Keratinocyte (primary cell): ENCODE measurements at regions not wholly inside any gene's neighbourhood (a gene's known extent, or its start where the extent isn't known, plus 50 kb on each side); places are given as distances from the start of the nearest gene placed in this dataset.

Experiments
- EZH2 ChIP-seq: IDR thresholded peaks from one replicate; pipeline ENCODE4 v1.6.1; 2012; ENCODE audit warnings: inconsistent platforms, mild to moderate bottlenecking, low read length, moderate library complexity
- TF ChIP-seq, protein P1 (sequence below), 3 experiments: IDR thresholded peaks in 1 of 3; conservative IDR thresholded peaks in 1 of 3; optimal IDR thresholded peaks in 1 of 3; 2 replicates in 2 of 3; 3 replicates in 1 of 3; pipeline versions ENCODE3 to v1.5.1; 2011; ENCODE audit warnings: low read length in 3 of 3, mild to moderate bottlenecking in 3 of 3, moderate library complexity in 2 of 3, control low read depth in 1 of 3, inconsistent platforms in 1 of 3; ENCODE audit not compliant: insufficient read depth in 2 of 3; ENCODE audit errors: extremely low read depth in 1 of 3

DNA sequence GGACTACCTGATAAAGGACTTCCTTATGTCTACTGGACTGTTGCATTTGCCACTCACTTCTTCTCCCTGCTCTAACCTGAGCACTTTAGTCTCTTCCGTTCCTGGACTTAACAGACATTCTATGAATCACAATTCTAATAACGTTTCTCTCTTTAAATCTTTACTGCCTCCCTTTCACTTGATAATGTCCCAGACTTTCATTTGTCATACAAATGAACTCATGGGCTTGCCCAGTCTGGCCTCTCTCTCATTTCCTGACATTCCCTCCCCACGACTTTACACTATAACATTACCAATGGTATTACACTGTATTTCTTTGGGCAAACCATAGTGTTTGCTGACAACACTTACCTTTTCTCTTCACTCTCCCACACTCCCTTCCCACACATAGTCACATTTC lies 540.7 kb upstream of the TMEFF2 start:
- TF ChIP-seq, protein P1, sequence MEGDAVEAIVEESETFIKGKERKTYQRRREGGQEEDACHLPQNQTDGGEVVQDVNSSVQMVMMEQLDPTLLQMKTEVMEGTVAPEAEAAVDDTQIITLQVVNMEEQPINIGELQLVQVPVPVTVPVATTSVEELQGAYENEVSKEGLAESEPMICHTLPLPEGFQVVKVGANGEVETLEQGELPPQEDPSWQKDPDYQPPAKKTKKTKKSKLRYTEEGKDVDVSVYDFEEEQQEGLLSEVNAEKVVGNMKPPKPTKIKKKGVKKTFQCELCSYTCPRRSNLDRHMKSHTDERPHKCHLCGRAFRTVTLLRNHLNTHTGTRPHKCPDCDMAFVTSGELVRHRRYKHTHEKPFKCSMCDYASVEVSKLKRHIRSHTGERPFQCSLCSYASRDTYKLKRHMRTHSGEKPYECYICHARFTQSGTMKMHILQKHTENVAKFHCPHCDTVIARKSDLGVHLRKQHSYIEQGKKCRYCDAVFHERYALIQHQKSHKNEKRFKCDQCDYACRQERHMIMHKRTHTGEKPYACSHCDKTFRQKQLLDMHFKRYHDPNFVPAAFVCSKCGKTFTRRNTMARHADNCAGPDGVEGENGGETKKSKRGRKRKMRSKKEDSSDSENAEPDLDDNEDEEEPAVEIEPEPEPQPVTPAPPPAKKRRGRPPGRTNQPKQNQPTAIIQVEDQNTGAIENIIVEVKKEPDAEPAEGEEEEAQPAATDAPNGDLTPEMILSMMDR (optimal IDR thresholded peaks at IDR 0.05 in 1 of 3, IDR thresholded peaks at IDR 0.05 in 1 of 3, conservative IDR thresholded peaks at IDR 0.05 in 1 of 3; ENCODE audit: extremely low read depth in 1 of 3, insufficient read depth in 2 of 3, low read length in 3 of 3) = no peak
- no peak for TF ChIP-seq EZH2
